ENCODE measurements at regions not wholly inside any gene's neighbourhood (a gene's known extent, or its start where the extent isn't known, plus 50 kb on each side); places are given as distances from the start of the nearest gene placed in this dataset.

- DNase-seq = peak in 1 of 3 donors; percentile 56
- peak overlapping the region in 2 of 4 donors; percentile 48 to 74 for H3K27ac ChIP-seq
These were observed 221.1 kb upstream of the TLE3 start for GRCh38 chr15:70318594-70319465.

GRCh38 chr15:70316059-70316600 lies 218.4 kb upstream of the TLE3 start:
- H3K4me3 ChIP-seq = no peak overlapping the region
- TF ChIP-seq CTCF (IDR thresholded peaks at IDR 0.05) (no peak), POLR2A (IDR thresholded peaks at IDR 0.05) (no peak)

More at GRCh38 chr15:70318594-70319465, 221.1 kb upstream of the TLE3 start:
- H3K4me3 ChIP-seq = no peak overlapping the region
- peaks cover 3 to 37% (median 25%) of the 10 kb centered on the region in 4 donors for H3K4me1 ChIP-seq
- TF ChIP-seq CTCF (IDR thresholded peaks at IDR 0.05) (no peak), POLR2A (IDR thresholded peaks at IDR 0.05) (no peak)
- H3K36me3 ChIP-seq = no peaks in the 10 kb centered on the region
- no peaks in the 10 kb centered on the region for H3K9me3 ChIP-seq
- H3K27me3 ChIP-seq = no peaks in the 10 kb centered on the region

GRCh38 chr15:70315431-70315830 lies 217.7 kb upstream of the TLE3 start:
- DNase-seq = no peak
- H3K27ac ChIP-seq = no peak overlapping the region

More at GRCh38 chr15:70316059-70316600, 218.4 kb upstream of the TLE3 start:
- peaks cover 0 to 23% (median 12%) of the 10 kb centered on the region in 4 donors for H3K4me1 ChIP-seq
- no peaks in the 10 kb centered on the region for H3K36me3 ChIP-seq
- H3K9me3 ChIP-seq = no peaks in the 10 kb centered on the region
- H3K27me3 ChIP-seq = no peaks in the 10 kb centered on the region
- no peak overlapping the region for H3K27ac ChIP-seq
- no peak for DNase-seq

GRCh38 chr15:70314688-70315087 lies 217.0 kb upstream of the TLE3 start:
- Histone ChIP-seq H3K9me3 (no peaks in the 10 kb centered on the region), H3K27me3 (no peaks in the 10 kb centered on the region), H3K27ac (no peak overlapping the region), H3K4me3 (no peak overlapping the region), H3K36me3 (no peaks in the 10 kb centered on the region), H3K4me1 (peaks cover 0 to 9% (median 4%) of the 10 kb centered on the region in 4 donors)
- no peak for DNase-seq
- TF ChIP-seq CTCF (IDR thresholded peaks at IDR 0.05) (no peak), POLR2A (IDR thresholded peaks at IDR 0.05) (no peak)

More at GRCh38 chr15:70315431-70315830, 217.7 kb upstream of the TLE3 start:
- Histone ChIP-seq H3K4me3 (no peak overlapping the region), H3K4me1 (peaks cover 0 to 16% (median 6%) of the 10 kb centered on the region in 4 donors), H3K36me3 (no peaks in the 10 kb centered on the region), H3K9me3 (no peaks in the 10 kb centered on the region), H3K27me3 (no peaks in the 10 kb centered on the region)
- TF ChIP-seq POLR2A (IDR thresholded peaks at IDR 0.05) (no peak), CTCF (IDR thresholded peaks at IDR 0.05) (no peak)

- Histone ChIP-seq H3K36me3 (no peaks in the 10 kb centered on the region), H3K4me1 (peaks cover 0 to 9% (median 4%) of the 10 kb centered on the region in 4 donors), H3K27me3 (no peaks in the 10 kb centered on the region), H3K4me3 (no peak overlapping the region), H3K27ac (no peak overlapping the region), H3K9me3 (no peaks in the 10 kb centered on the region)
- DNase-seq = no peak
- TF ChIP-seq CTCF (IDR thresholded peaks at IDR 0.05) (no peak), POLR2A (IDR thresholded peaks at IDR 0.05) (no peak)
These were observed 216.3 kb upstream of the TLE3 start for GRCh38 chr15:70314018-70314354.
